ENCODE measurements at regions not wholly inside any gene's neighbourhood (a gene's known extent, or its start where the extent isn't known, plus 50 kb on each side); places are given as distances from the start of the nearest gene placed in this dataset.

DNA sequence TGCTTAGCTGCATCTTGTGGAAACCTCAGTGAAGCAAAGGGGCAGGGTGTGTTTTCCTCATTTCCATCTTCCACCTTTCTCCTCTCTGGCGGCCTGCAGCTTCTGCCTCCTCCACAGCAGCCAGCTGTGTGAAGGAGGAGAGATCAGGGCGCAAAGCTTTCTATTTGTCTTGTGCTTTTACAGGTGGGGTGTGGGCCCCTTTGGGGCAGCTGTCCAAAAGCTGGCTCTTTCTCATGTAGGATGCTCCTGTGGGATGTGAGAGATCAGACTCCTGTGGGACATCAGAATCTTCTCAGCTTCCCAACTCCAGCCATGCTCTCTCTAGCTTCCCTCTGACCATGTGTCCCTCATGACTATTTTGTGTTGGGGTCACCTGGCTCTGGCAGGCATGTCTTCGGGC is 227.1 kb downstream of the MID1 start:
- no peak for DNase-seq (ENCODE audit: low read depth)

DNA sequence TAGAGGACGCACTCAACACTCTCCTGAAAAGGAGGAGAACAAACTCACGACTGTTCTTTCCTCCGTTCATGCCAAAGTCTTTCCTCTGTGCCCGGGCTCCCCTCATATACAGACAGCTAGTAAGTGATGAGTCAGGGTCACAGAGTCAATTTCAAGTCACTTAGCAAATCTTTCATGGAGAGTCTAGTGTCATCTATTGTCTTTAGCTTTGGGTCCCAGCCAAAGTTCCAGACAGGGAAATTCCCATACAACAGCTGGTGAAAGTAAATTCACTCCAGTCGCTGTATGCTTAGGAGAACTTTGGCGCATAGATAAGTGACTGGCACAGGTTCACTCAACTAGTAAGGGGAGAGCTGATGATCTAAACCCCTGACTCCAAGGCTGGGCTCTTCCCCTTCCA is 226.5 kb downstream of the MID1 start:
- no peak for DNase-seq (ENCODE audit: low read depth)

DNA sequence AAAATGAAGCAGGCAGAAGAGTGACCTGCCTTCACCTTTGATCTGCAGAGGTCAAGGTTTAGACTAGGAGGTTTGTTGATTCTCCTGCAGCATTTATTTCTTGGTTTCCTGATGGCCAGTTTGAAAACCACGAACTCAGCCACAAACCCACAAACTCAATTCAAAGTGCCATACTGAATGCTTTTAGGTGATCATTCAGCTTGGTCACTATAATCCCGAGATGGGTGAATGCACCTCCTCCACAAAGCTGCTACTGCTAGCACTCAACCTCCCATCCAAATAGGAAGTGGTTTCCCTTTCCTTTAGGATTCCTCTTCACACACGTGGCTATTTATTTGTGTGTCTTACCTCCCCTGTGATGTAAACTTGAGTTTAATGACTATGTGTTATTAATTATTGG is 225.2 kb downstream of the MID1 start:
- DNase-seq (ENCODE audit: low read depth): no peak
